ENCODE measurements at regions not wholly inside any gene's neighbourhood (a gene's known extent, or its start where the extent isn't known, plus 50 kb on each side); places are given as distances from the start of the nearest gene placed in this dataset.

GRCh38 chr10:131769571-131770410, 131.0 kb upstream of the PPP2R2D start:
- 79 to 81% methylated on average over 18 to 19 of the region's 19 CpGs for WGBS, 2 donors
- Histone ChIP-seq H3K9me3 (no peaks in the 10 kb centered on the region), H3K27me3 (no peaks in the 10 kb centered on the region), H3K4me1 (no peaks in the 10 kb centered on the region), H3K4me3 (no peak overlapping the region), H3K27ac (no peak overlapping the region), H3K36me3 (ENCODE audit: low read depth, missing control alignments) (no peaks in the 10 kb centered on the region)
- TF ChIP-seq POLR2A (IDR thresholded peaks at IDR 0.05) = no peak
- TF ChIP-seq, protein P1, sequence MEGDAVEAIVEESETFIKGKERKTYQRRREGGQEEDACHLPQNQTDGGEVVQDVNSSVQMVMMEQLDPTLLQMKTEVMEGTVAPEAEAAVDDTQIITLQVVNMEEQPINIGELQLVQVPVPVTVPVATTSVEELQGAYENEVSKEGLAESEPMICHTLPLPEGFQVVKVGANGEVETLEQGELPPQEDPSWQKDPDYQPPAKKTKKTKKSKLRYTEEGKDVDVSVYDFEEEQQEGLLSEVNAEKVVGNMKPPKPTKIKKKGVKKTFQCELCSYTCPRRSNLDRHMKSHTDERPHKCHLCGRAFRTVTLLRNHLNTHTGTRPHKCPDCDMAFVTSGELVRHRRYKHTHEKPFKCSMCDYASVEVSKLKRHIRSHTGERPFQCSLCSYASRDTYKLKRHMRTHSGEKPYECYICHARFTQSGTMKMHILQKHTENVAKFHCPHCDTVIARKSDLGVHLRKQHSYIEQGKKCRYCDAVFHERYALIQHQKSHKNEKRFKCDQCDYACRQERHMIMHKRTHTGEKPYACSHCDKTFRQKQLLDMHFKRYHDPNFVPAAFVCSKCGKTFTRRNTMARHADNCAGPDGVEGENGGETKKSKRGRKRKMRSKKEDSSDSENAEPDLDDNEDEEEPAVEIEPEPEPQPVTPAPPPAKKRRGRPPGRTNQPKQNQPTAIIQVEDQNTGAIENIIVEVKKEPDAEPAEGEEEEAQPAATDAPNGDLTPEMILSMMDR (IDR thresholded peaks at IDR 0.05) = no peak
- intact Hi-C loops (cut with DNase I; ENCODE audit: low total_unique reads) = no loop called here
- no peak for DNase-seq

GRCh38 chr10:131770946-131771633, 129.7 kb upstream of the PPP2R2D start:
- H3K27ac ChIP-seq = no peak overlapping the region
- H3K36me3 ChIP-seq (ENCODE audit: low read depth, missing control alignments) = no peaks in the 10 kb centered on the region
- no peaks in the 10 kb centered on the region for H3K9me3 ChIP-seq
- intact Hi-C loops (cut with DNase I; ENCODE audit: low total_unique reads) = no loop called here
- H3K4me3 ChIP-seq = no peak overlapping the region
- no peaks in the 10 kb centered on the region for H3K27me3 ChIP-seq
- TF ChIP-seq, protein P1 (IDR thresholded peaks at IDR 0.05) = no peak
- no peak for TF ChIP-seq POLR2A (IDR thresholded peaks at IDR 0.05)
- DNase-seq = no peak
- 90 to 95% methylated on average over 4 to 21 of the region's 21 CpGs for WGBS, 2 donors
- H3K4me1 ChIP-seq = no peaks in the 10 kb centered on the region

- no peaks in the 10 kb centered on the region for H3K9me3 ChIP-seq
- 82 to 87% methylated on average over 13 to 16 of the region's 16 CpGs for WGBS, 2 donors
- H3K27ac ChIP-seq = no peak overlapping the region
- no peak overlapping the region for H3K4me3 ChIP-seq
- intact Hi-C loops (cut with DNase I; ENCODE audit: low total_unique reads) = no loop called here
- H3K36me3 ChIP-seq (ENCODE audit: low read depth, missing control alignments) = no peaks in the 10 kb centered on the region
- DNase-seq = no peak
- H3K27me3 ChIP-seq = no peaks in the 10 kb centered on the region
- TF ChIP-seq POLR2A (IDR thresholded peaks at IDR 0.05) = no peak
- TF ChIP-seq, protein P1 (IDR thresholded peaks at IDR 0.05) = no peak
- no peaks in the 10 kb centered on the region for H3K4me1 ChIP-seq
Observed at GRCh38 chr10:131771634-131772358, 129.0 kb upstream of the PPP2R2D start.

GRCh38 chr10:131772441-131772840, 128.4 kb upstream of the PPP2R2D start:
- Histone ChIP-seq H3K27ac (no peak overlapping the region), H3K4me1 (no peaks in the 10 kb centered on the region), H3K36me3 (ENCODE audit: low read depth, missing control alignments) (no peaks in the 10 kb centered on the region), H3K27me3 (no peaks in the 10 kb centered on the region), H3K9me3 (no peaks in the 10 kb centered on the region), H3K4me3 (no peak overlapping the region)
- TF ChIP-seq POLR2A (IDR thresholded peaks at IDR 0.05) = no peak
- TF ChIP-seq, protein P1 (IDR thresholded peaks at IDR 0.05) = no peak
- intact Hi-C loops (cut with DNase I; ENCODE audit: low total_unique reads) = no loop called here
- no peak for DNase-seq
- 53 to 66% methylated on average over 9 of the region's 9 CpGs for WGBS, 2 donors

Data from testis (tissue), 2 donors.